ENCODE measurements at regions not wholly inside any gene's neighbourhood (a gene's known extent, or its start where the extent isn't known, plus 50 kb on each side); places are given as distances from the start of the nearest gene placed in this dataset.
"Not testable (repeated sequence)": the region's sequence is repeated elsewhere in the genome, so short reads cannot be mapped to it uniquely, and the experiment has no call there.

DNA sequence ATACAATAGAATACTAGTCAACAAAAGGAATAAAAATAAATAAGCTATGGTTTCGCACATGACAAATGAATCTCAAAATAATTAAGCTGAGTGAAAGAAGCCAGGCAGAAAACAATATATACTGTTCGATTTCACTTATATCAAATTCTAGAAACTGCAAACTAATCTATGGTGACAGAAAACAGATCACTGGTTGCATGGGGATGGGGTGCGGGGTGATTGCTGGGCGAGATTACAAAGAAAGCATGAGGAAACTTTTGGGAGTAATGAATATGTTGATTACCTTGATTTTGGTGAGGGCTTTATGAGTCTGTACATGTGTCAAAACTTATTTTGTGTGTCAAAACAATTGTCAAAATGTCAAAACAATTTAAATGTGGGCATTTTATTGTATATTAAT, 135.6 kb downstream of the GPR85 start:
- DNase-seq: no peak
- H3K27me3 ChIP-seq: peaks cover 4% of the 10 kb centered on the region
- H3K4me3 ChIP-seq (ENCODE audit: low read depth, low read length): no peak overlapping the region
- H3K36me3 ChIP-seq: no peaks in the 10 kb centered on the region
- H3K4me1 ChIP-seq: no peaks in the 10 kb centered on the region
- no peaks in the 10 kb centered on the region for H3K9me3 ChIP-seq
- TF ChIP-seq, protein P1, sequence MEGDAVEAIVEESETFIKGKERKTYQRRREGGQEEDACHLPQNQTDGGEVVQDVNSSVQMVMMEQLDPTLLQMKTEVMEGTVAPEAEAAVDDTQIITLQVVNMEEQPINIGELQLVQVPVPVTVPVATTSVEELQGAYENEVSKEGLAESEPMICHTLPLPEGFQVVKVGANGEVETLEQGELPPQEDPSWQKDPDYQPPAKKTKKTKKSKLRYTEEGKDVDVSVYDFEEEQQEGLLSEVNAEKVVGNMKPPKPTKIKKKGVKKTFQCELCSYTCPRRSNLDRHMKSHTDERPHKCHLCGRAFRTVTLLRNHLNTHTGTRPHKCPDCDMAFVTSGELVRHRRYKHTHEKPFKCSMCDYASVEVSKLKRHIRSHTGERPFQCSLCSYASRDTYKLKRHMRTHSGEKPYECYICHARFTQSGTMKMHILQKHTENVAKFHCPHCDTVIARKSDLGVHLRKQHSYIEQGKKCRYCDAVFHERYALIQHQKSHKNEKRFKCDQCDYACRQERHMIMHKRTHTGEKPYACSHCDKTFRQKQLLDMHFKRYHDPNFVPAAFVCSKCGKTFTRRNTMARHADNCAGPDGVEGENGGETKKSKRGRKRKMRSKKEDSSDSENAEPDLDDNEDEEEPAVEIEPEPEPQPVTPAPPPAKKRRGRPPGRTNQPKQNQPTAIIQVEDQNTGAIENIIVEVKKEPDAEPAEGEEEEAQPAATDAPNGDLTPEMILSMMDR (IDR thresholded peaks at IDR 0.05; ENCODE audit: low read depth, low read length): no peak

DNA sequence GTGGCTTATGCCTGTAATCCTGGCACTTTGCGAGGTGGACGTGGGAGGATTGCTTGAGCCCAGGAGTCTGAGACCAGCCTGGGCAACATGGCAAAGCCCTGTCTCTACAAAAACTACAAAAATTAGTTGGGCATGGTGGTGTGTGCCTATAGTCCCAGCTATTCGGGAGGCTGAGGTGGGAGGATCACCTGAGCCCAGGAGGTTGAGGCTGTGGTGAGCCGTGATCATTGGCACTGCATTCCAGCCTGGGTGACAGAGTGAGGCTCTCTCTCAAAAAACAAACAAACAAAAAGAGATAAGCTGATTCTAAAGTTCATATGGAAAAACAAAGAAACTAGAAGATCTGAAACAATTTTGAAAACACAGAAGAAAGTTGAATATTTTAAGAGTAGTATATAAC, 136.9 kb downstream of the GPR85 start:
- H3K4me3 ChIP-seq (ENCODE audit: low read depth, low read length); H3K9me3 ChIP-seq; H3K36me3 ChIP-seq; H3K4me1 ChIP-seq; DNase-seq: not testable (repeated sequence)
- peaks cover 11% of the 10 kb centered on the region for H3K27me3 ChIP-seq

DNA sequence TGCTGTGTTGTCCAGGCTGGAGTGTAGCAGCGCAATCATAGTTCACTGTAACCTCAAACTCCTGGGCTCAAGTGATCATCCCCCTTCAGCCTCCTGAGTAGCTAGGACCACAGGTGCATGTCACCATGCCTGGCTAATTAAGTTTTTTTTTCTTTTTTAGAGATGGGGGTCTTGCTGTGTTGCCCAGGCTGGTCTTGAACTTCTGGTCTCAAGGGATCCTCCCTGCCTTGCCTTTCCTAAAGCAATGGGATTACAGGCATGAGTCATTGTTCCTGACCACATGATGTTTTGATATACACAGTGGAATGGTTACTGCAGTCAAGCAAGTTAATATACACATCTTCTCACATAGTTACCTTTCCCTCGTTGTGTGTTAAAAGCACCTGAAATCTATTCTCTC, 140.3 kb downstream of the GPR85 start:
- peaks cover 11% of the 10 kb centered on the region for H3K27me3 ChIP-seq
- TF ChIP-seq, protein P1 (IDR thresholded peaks at IDR 0.05; ENCODE audit: low read depth, low read length): no peak
- no peak overlapping the region for H3K4me3 ChIP-seq (ENCODE audit: low read depth, low read length)
- DNase-seq: no peak
- H3K36me3 ChIP-seq: no peaks in the 10 kb centered on the region
- no peaks in the 10 kb centered on the region for H3K4me1 ChIP-seq
- no peaks in the 10 kb centered on the region for H3K9me3 ChIP-seq

DNA sequence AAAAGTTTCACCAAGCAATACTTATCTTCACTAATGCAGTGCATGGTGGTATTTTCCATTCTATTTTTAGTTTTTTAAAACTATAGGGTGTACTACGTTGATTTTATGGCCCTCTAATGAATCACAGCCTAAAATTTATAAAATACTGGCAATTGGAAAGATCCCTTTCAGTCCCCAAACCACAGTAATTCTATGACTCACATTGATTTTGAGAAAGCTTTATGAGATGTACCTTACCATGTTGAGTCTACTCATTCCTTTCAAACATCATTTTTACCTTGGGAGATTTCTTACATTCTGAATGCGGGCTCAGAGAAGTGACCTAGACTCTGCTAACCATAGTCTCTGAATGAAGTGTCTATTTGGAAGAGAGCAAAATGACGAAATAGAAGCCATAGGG, 141.6 kb downstream of the GPR85 start:
- peaks cover 11% of the 10 kb centered on the region for H3K27me3 ChIP-seq
- DNase-seq: no peak
- H3K4me3 ChIP-seq (ENCODE audit: low read depth, low read length): no peak overlapping the region
- H3K36me3 ChIP-seq: no peaks in the 10 kb centered on the region
- TF ChIP-seq, protein P1 (IDR thresholded peaks at IDR 0.05; ENCODE audit: low read depth, low read length): no peak
- H3K4me1 ChIP-seq: no peaks in the 10 kb centered on the region
- H3K9me3 ChIP-seq: no peaks in the 10 kb centered on the region

DNA sequence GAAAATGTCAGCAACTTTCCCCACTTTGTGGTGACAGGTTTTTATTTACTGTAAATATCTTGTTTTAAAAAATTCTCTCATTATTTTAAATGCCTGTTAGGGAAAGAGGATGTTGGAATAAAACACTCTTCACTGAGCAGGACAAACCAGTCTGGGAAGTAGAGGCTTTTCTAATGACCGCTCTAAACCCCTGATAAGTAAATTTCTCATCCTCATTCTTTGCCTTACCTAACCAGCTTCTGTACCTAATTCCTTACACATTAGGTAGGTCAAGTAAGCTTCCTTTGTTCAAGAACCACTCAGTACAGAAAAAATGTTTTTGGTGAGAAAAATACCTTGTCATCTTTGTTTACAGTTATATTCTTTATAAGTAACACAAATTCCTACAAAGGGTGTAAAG, 143.6 kb downstream of the GPR85 start:
- TF ChIP-seq, protein P1 (IDR thresholded peaks at IDR 0.05; ENCODE audit: low read depth, low read length): no peak

DNA sequence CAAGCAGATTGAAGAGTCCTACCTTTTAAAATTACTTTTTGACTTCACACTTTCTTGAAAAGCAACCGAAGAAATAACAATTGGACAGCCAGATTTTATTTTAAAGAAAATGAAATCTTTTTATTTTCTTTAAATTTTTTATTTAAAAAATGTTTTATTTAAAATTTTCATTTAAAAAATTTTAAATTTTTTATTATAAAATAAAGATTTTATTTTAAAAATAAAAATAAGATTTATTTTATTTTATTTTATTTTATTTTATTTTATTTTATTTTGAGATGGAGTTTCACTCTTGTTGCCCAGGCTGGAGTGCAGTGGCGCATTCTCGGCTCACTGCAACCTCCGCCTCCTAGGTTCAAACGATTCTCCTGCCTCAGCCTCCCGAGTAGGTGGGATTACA, 144.5 kb downstream of the GPR85 start:
- H3K9me3 ChIP-seq; H3K4me3 ChIP-seq (ENCODE audit: low read depth, low read length); DNase-seq; H3K36me3 ChIP-seq; H3K4me1 ChIP-seq: not testable (repeated sequence)
- peaks cover 11% of the 10 kb centered on the region for H3K27me3 ChIP-seq

More for the DNA sequence above, 143.6 kb downstream of the GPR85 start:
- no peaks in the 10 kb centered on the region for H3K36me3 ChIP-seq
- H3K4me3 ChIP-seq (ENCODE audit: low read depth, low read length): no peak overlapping the region
- DNase-seq: no peak
- H3K4me1 ChIP-seq: no peaks in the 10 kb centered on the region
- peaks cover 11% of the 10 kb centered on the region for H3K27me3 ChIP-seq
- no peaks in the 10 kb centered on the region for H3K9me3 ChIP-seq

DNA sequence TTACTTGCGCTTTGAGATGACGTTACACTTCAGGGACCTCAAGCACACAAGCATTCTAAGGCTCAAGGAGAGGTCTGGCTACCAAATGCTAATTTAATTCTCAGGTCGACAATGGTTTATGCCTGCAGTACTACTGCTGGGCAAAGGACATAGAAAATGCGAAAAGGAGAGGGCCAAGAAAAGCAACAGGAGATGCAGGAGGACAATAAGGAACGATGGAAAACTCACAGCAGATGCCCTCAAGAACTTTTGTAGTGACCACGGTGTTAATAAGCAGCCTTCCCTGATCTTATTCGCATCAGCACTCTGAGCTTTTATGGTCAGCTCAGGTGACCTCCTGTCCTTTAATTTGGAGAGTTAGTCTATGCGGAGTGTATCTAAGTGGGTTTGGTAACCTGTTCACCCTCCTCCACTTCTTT, 146.3 kb downstream of the GPR85 start:
- DNase-seq: no peak
- Histone ChIP-seq H3K4me3 (ENCODE audit: low read depth, low read length) (peak overlapping the region; percentile 85), H3K36me3 (no peaks in the 10 kb centered on the region), H3K27me3 (peaks cover 3% of the 10 kb centered on the region), H3K4me1 (no peaks in the 10 kb centered on the region), H3K9me3 (no peaks in the 10 kb centered on the region)
- TF ChIP-seq, protein P1 (IDR thresholded peaks at IDR 0.05; ENCODE audit: low read depth, low read length): no peak
